ENCODE measurements at regions not wholly inside any gene's neighbourhood (a gene's known extent, or its start where the extent isn't known, plus 50 kb on each side); places are given as distances from the start of the nearest gene placed in this dataset.
"Not testable (repeated sequence)": the region's sequence is repeated elsewhere in the genome, so short reads cannot be mapped to it uniquely, and the experiment has no call there.

DNA sequence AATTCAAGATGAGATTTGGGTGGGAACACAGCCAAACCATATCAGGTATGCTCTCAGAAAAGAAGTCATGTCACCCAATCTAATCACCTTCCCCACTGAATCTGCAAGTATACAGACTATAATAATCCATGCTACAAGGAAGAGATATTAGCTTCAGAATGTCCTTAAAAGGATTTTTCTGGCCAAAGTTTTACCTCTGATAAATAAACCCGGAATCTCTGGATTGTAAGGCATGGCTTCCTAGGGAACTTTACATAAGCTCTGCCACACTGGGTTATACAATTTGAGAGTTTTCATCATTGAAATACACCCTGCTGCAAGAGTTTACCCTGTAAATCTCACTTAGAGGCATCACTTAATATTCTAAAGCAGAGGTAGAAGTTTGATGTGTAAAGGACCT is 330.5 kb upstream of the KCNMB2 start:
- DNase-seq (ENCODE audit: low spot score) = no peak

DNA sequence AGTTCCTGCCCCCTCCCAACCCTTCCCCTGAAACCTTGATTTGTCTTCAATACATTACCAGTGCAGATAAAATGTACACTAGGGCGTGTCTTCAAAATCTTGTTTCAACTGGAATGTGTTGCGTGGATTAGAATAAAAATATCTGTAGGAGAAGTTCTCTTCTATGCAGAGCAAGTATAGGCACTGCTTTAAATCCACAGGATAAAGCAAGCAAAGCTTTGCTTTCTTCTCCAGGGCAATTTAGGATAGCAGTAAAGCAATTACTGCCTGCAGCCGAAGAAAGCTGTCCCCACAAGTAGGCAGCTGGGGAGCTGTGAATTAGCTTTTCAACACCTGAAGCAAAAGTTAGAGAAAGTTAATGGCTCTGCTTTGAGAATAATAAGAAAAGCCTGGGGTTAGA is 329.7 kb upstream of the KCNMB2 start:
- DNase-seq (ENCODE audit: low spot score) = no peak

DNA sequence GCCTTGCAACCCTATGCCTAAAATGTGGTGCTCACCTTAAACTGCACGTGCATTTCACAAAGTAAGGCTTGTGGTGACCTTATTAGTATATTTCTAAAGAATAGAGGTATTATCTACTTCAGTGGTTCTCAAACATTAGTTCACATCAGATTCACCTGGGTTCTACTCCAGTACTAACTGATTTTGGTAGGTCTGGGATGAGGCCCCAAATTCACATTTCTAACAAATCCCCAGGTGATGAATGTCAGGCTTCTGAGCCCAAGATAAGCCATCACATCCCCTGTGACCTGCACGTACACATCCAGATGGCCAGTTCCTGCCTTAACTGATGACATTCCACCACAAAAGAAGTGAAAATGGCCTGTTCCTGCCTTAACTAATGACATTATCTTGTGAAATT is 329.1 kb upstream of the KCNMB2 start:
- DNase-seq (ENCODE audit: low spot score) = not testable (repeated sequence)

DNA sequence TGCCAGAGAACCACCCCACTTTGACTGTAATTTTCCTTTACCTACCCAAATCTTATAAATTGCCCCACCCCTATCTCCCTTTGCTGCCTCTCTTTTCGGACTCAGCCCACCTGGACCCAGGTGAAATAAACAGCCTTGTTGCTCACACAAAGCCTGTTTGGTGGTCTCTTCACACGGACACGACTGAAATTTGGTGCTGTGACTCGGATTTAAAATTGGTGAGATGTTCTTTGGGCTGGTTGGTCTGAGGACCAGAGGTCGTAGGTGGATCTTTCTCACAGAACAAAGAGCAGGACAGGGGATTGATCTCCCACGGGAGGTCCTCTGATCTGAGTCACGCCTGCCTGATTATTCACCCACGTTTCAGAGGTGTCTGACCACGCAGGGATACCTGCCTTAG is 328.6 kb upstream of the KCNMB2 start:
- not testable (repeated sequence) for DNase-seq (ENCODE audit: low spot score)

DNA sequence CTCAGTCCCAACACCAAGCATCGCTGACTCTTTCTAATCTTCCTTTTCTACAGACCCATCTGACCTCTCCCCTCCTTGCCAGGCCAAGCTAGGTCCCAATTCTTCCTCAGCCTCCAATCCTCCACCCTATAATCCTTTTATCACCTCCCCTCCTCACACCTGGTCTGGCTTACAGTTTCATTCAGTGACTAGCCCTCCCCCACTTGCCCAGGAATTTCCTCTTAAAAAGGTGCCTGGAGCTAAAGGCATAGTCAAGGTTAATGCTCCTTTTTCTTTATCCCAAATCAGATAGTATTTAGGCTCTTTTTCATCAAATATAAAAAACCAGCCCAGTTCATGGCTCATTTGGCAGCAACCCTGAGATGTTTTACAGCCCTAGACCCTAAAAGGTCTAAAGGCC is 327.1 kb upstream of the KCNMB2 start:
- not testable (repeated sequence) for DNase-seq (ENCODE audit: low spot score)

DNA sequence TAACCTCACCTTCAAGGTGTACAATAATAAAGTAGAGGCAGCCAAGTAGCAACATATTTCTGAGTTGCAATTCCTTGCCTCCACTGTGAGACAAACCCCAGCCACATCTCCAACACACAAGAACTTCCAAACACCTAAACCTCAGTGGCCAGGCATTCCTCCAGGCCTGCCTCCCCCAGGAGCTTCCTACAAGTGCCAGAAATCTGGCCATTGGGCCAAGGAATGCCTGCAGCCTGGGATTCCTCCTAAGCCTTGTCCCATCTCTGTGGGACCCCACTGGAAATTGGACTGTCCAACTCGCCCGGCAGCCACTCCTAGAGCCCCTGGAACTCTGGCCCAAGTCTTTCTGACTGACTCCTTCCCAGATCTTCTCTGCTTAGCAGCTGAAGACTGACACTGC is 326.6 kb upstream of the KCNMB2 start:
- not testable (repeated sequence) for DNase-seq (ENCODE audit: low spot score)

DNA sequence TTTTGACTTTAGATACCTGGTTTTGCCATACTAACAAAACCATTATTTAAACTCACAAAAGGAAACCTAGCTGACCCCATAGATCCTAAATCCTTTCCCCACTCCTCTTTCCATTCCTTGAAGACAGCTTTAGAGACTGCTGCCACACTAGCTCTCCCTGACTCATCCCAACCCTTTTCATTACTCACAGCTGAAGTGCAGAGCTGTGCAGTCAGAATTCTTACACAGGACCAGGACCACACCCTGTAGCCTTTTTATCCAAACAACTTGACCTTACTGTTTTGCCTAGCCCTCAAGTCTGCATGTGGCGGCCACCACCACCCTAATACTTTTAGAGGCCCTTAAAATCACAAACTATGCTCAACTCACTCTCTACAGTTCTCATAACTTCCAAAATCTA is 325.1 kb upstream of the KCNMB2 start:
- DNase-seq (ENCODE audit: low spot score) = not testable (repeated sequence)

DNA sequence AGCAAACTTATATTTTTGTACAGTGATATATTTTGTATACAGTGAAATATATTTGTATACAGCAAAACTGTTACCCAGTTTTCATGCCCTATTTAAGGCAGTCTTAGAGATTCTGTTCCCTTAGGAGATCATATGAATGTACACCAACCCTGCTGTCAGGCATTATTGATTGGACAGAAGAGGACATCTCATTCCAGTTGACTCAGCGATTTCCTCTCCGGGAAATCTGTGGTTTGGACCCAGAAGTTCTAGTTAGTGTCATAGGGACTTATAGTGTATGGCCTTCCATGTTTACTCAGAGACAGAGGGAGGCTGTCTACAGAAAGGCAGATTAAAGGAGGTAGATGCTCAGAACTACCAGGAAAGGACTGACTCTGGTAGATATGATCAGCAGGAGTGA is 318.8 kb upstream of the KCNMB2 start:
- DNase-seq (ENCODE audit: low spot score) = no peak

DNA sequence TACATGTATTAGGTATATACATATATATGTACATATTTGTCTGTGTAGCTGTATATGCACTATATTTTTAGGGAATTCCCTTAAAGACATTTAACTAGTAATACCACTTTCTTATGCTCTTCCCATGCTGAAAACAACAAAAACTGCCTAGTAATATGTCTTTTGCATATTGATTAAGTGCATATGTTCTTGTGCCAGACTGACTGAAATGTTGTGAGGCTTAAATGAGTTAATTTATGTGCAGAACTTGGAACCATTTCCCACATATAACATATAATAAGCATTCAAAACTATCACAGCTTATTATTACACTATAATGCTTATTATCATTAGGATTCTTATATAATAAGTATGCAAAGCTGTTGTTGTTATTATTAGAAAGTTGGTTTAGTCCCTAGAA is 318.0 kb upstream of the KCNMB2 start:
- DNase-seq (ENCODE audit: low spot score) = no peak

DNA sequence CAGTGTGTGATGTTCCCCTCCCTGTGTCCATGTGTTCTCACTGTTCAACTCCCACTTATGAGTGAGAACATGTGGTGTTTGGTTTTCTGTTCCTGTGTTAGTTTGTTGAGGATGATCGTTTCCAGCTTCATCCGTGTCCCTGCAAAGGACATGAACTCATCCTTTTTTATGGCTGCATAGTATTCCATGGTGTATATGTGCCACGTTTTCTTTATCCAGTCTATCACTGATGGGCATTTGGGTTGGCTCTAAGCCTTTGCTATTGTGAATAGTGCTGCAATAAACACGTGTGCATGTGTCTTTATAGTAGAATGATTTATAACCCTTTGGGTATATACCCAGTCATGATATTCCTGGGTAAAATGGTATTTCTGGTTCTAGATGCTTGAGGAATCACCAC is 316.6 kb upstream of the KCNMB2 start:
- not testable (repeated sequence) for DNase-seq (ENCODE audit: low spot score)

DNA sequence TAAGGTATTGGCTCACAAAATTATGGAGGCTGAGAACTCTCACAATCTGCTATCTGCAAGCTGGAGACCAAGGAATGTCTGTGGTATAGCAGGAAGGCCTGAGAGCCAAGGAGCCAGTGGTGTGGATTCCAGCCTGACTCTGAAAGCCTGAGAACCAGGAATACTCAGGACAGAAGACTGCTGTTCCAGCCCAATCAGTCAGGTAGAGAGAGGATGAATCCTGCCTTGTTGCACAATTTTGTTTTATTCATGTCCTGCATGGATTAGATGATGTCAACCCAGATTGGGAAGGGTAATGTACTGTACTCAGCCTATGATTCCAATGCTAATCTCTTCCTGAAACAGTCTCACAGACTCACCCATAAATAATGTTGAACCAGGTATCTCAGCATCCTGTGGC is 312.4 kb upstream of the KCNMB2 start:
- no peak for DNase-seq (ENCODE audit: low spot score)

DNA sequence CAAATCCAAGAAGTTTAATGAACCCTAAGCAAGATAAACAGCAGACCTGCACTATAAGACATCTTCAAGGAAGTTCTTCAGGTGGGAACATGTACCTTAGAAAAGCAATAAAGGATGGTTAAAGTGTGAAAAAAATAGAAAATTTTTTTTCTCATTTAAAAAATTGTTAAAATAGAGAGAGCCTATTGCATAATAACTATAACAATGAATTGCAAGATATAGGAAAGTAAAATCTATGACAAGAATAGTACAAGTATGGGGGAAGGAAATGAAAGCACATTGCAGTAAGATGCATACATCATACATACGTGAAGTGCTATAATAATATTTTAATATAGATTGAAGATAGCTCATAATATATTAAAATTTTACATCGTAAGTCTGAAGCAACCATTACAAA is 310.1 kb upstream of the KCNMB2 start:
- DNase-seq (ENCODE audit: low spot score) = no peak

DNA sequence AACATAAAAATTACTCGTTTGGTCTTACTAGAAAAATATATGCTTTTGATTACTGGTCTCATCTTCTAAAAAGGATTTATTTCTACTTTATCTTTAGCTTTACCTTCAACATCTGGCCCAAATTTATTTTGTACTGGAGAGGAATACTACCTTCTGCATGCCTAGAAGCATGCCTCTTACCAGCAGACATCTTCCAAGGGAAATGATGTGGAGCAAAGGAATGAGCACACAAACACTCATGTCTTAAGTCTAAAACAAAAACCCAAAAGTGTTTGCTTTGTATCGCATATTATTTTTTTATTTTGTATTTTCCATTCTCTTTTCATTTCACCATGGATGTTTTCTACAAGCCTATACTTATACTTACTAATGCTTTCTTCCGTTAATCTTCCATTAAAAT is 304.6 kb upstream of the KCNMB2 start:
- DNase-seq (ENCODE audit: low spot score) = no peak

DNA sequence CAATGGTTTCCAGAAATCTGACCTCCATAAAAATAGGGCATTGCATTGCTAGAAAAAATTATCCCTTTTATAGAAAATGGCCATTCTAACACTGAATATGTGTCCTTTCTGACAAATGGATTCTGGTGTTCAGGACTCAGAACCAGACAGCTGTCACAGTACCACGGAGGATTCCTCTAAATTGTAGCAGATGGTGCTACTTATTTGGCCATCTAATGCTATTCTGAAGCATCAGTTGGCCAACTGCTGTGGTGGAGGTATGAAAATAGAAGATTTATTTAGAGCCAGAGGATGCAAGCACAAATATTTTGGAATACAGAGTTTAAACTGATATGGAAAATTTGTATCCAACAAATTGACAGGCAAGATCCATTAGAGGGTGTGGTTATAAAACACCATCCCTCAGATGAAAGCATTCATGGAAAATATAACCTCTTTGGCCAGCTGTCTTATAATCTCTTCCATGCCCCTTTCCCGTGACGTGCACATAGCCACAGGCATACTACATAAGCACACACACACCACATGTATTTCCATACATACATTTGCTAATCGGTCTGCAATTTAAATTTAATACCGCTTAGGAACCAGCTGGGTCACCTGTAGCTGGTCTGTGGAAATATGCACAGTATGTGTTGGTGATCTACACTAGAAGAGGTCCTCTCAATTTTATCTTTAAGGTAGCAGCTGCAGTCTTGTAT is 302.7 kb upstream of the KCNMB2 start:
- no peak for DNase-seq (ENCODE audit: low spot score)

DNA sequence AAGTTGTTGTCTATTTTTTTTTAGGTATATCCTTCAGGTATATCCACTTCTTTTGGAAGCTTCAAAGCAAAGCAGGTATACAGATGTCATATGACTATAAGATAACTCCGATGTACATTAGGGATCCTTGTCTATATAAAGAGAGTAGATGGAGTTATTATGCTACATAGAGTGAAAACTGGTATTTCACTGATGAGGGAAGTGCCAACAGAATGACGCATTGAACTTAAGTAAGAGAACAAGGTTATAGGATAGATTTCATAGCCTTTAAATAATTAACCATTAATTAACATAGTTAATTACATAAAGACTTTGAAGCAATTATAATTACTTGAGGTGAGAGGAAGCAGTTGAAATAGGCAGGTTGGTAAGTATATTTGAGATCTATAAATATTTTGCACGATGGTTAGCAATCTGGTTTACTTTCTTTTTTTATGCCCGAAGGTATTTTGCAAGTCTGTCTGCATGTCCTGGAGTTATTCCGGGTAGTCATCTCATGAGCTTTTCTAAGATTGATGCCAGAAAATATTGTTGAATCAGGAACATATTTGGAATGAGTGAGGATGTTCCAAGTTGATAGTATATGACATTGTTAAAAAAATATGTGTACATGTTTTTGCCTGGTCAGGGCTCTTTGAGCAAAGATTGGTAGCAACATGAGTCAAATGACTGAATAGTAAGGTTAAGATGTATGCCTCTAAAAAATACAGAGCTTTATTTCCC is 299.5 kb upstream of the KCNMB2 start:
- DNase-seq (ENCODE audit: low spot score) = no peak

DNA sequence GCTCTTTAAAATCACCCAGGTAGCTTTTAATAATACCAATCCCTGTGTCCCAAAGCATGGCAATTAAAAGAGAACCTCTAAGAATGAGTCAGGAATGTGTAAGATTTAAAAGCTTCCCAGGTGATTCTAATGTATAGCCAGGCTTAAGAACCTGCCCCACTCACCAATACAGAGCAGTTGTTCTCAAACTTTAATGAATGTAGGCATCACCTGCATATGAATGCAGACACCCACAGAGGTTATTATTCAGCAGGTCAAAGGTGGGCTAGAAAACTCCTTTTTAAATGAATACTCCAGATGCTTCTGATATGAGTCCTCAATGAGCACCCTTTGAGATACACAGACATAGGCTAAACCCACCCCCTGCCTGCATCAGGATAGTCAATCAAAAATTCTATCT is 298.1 kb upstream of the KCNMB2 start:
- DNase-seq (ENCODE audit: low spot score) = no peak

DNA sequence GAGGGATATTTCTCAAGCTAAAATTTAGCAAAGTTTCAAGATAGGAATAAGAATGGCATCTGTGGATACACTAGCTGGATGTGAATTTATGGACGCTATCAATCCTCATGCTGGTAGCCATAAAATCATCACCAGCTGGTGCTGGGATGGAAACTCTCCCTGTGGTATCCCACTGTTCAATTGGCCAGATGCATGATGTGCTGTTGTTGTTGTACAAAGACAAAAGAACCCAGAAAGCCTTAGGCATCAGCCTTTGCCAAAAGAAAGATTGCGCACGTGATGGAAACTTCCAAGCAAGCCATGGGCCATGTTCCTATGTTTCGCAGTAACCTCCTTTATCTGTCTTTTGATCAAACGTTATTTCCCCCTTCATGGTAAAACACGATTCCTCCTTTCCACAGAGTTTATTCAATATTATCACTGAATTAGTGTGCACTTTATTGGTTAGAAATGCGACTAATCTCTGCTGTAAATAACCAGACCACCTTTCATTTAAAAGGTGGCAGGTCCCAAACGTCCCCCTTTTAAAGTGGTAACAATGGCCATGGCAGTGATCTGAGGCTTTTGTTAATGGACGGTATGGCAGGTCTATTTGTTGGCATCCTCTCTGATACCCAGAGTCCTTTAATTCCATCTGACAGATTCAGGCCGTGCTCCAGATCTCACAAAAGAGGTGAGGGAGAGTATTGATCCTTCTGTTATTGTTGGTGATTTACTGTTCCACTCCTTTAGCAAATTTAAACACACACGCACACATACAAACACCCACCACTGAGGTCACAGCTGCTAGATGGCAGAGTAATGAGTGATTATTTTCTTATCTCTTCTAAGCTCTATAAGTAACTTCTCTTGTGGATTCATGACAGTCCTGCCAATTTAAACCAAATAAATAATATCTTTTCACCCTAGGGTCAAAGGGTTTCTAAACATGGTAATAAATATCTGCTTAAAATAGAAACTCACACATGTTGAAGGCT is 291.2 kb upstream of the KCNMB2 start:
- DNase-seq (ENCODE audit: low spot score) = no peak

DNA sequence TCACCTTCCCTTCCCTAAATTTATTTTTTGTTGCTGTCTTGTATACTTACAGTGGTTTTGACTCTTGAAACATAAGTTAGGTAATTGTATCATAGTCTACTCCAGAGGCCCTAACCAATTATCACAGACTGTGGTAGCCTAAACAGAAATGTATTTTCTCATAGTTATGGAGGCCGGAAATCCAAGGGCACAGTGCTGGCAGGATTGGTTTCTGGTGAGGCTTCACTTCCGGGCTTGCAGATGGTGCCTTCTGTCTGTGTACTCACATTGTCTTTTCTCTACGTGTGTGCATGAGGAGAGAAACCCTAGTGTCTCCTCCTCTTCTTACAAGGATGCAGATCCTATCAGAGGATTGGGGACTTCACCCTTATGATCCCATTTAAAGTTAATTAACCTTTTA is 290.2 kb upstream of the KCNMB2 start:
- no peak for DNase-seq (ENCODE audit: low spot score)

DNA sequence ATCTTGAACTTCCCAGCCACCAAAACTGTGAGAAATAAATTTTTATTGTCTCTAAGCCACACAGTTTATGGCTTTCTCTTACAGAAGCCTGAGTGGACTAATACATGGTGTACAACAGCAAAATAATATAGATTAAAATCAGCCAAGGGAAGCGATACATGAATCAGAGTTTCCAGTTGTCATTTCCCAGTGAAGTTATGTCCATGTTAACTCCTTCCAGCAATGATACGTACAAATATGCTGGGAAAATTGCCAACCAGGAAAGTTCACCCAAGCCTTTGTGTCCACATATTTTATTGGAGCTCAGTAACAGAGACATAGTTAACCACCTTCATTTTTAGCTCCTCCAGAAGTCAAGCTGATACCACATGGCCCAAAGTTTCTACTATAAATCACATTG is 280.9 kb upstream of the KCNMB2 start:
- no peak for DNase-seq (ENCODE audit: low spot score)

DNA sequence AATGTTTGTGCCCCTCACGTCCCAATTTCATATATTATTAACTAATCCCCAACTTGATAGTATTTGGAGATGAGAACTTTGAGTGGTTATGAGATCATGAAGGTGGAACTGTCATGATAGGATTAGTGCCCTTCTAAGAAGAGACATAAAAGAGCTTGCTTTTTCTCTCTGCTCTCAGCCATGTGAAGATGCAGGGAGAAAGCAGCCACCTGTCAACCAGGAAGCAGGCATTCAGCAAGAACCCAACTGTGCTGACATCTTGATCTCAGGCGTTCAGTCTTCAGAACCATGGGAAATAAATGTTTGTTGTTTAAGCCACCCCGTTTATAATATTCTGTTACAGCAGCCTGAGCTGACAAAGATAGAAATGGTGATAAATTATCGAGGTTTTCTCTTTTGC is 278.7 kb upstream of the KCNMB2 start:
- DNase-seq (ENCODE audit: low spot score) = no peak

DNA sequence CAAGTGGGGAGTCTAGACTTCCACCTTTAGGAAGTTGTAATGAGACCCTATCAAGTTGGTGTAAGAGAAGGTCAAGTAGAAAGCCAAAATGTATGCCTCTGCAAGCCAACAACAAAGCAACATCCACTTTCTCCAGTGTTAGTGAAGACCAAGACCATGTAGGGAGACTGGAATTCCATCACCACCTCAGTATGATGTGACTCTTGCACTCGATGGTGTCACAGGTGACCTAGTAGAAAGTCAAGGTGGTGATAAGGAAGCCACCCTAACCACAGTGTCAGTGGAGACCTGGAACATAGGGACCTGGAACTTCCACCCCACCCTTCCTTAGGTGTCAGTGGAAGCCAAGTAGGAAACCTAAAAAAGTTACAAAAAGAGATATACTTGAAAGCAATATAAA is 278.1 kb upstream of the KCNMB2 start:
- no peak for DNase-seq (ENCODE audit: low spot score)

DNA sequence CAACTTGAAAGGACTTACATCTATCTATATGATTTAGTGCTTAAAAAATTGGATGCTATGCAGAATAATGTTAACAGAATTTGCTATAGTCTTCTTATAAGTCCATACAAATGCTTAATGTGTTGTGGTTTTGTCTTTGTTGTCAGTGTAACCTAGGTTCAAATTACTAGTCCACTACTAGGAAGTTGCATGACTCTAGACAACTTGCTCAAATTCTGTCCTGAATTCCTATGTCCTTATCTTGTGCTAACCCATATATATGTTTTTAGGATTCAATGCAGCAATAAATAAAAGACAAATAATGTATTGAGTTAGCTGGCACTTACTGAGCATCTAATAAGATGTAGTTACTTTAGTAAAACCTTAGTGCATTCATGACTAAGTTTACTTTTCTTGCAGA is 276.5 kb upstream of the KCNMB2 start:
- no peak for DNase-seq (ENCODE audit: low spot score)

Measured in NAMALWA (cell line).